ENCODE measurements at regions not wholly inside any gene's neighbourhood (a gene's known extent, or its start where the extent isn't known, plus 50 kb on each side); places are given as distances from the start of the nearest gene placed in this dataset.

GRCh38 chr15:29904757-29905417 is 82.6 kb upstream of the TJP1 start:
- H3K4me3 ChIP-seq: no peak overlapping the region

GRCh38 chr15:29903785-29904464 is 81.7 kb upstream of the TJP1 start:
- Histone ChIP-seq H3K4me3 (no peak overlapping the region), H3K36me3 (no peaks in the 10 kb centered on the region), H3K4me1 (ENCODE audit: control insufficient read depth in 1 of 2, low read depth in 2 of 2) (no peaks in the 10 kb centered on the region), H3K27me3 (replicated peaks; ENCODE audit: insufficient read depth) (no peaks in the 10 kb centered on the region), H3K27ac (no peak overlapping the region), H3K9me3 (no peaks in the 10 kb centered on the region)
- ATAC-seq (ENCODE audit: insufficient number of reproducible peaks, low FRiP score, low read depth) (no peak), DNase-seq (ENCODE audit: low spot score) (no peak)
- TF ChIP-seq CTCF (IDR thresholded peaks at IDR 0.05): no peak

More at GRCh38 chr15:29904757-29905417, 82.6 kb upstream of the TJP1 start:
- Histone ChIP-seq H3K27ac (no peak overlapping the region), H3K9me3 (no peaks in the 10 kb centered on the region), H3K27me3 (replicated peaks; ENCODE audit: insufficient read depth) (no peaks in the 10 kb centered on the region), H3K4me1 (ENCODE audit: control insufficient read depth in 1 of 2, low read depth in 2 of 2) (no peaks in the 10 kb centered on the region), H3K36me3 (no peaks in the 10 kb centered on the region)
- ATAC-seq (ENCODE audit: insufficient number of reproducible peaks, low FRiP score, low read depth) (no peak), DNase-seq (ENCODE audit: low spot score) (no peak)
- no peak for TF ChIP-seq CTCF (IDR thresholded peaks at IDR 0.05)

GRCh38 chr15:29903028-29903427 is 80.8 kb upstream of the TJP1 start:
- Histone ChIP-seq H3K27me3 (replicated peaks; ENCODE audit: insufficient read depth) (no peaks in the 10 kb centered on the region), H3K4me3 (no peak overlapping the region), H3K4me1 (ENCODE audit: control insufficient read depth in 1 of 2, low read depth in 2 of 2) (no peaks in the 10 kb centered on the region), H3K9me3 (no peaks in the 10 kb centered on the region), H3K27ac (no peak overlapping the region), H3K36me3 (no peaks in the 10 kb centered on the region)
- no peak for DNase-seq (ENCODE audit: low spot score)
- no peak for ATAC-seq (ENCODE audit: insufficient number of reproducible peaks, low FRiP score, low read depth)
- TF ChIP-seq CTCF (IDR thresholded peaks at IDR 0.05): no peak

GRCh38 chr15:29900237-29901189 is 78.2 kb upstream of the TJP1 start:
- TF ChIP-seq CTCF (IDR thresholded peaks at IDR 0.05): no peak
- no peak for ATAC-seq (ENCODE audit: insufficient number of reproducible peaks, low FRiP score, low read depth)

GRCh38 chr15:29896062-29896461 is 73.8 kb upstream of the TJP1 start:
- no peak overlapping the region for H3K27ac ChIP-seq
- ATAC-seq (ENCODE audit: insufficient number of reproducible peaks, low FRiP score, low read depth) (no peak), DNase-seq (ENCODE audit: low spot score) (no peak)
- H3K4me3 ChIP-seq: no peak overlapping the region
- H3K4me1 ChIP-seq (ENCODE audit: control insufficient read depth in 1 of 2, low read depth in 2 of 2): no peaks in the 10 kb centered on the region
- no peaks in the 10 kb centered on the region for H3K36me3 ChIP-seq
- no peaks in the 10 kb centered on the region for H3K27me3 ChIP-seq (replicated peaks; ENCODE audit: insufficient read depth)
- no peak for TF ChIP-seq CTCF (IDR thresholded peaks at IDR 0.05)
- H3K9me3 ChIP-seq: no peaks in the 10 kb centered on the region

More at GRCh38 chr15:29900237-29901189, 78.2 kb upstream of the TJP1 start:
- Histone ChIP-seq H3K36me3 (no peaks in the 10 kb centered on the region), H3K9me3 (no peaks in the 10 kb centered on the region), H3K4me1 (ENCODE audit: control insufficient read depth in 1 of 2, low read depth in 2 of 2) (no peaks in the 10 kb centered on the region), H3K27ac (no peak overlapping the region), H3K27me3 (replicated peaks; ENCODE audit: insufficient read depth) (no peaks in the 10 kb centered on the region), H3K4me3 (no peak overlapping the region)
- DNase-seq (ENCODE audit: low spot score): no peak

All from thoracic aorta (tissue), 2 donors.